ENCODE measurements at regions not wholly inside any gene's neighbourhood (a gene's known extent, or its start where the extent isn't known, plus 50 kb on each side); places are given as distances from the start of the nearest gene placed in this dataset.

DNA sequence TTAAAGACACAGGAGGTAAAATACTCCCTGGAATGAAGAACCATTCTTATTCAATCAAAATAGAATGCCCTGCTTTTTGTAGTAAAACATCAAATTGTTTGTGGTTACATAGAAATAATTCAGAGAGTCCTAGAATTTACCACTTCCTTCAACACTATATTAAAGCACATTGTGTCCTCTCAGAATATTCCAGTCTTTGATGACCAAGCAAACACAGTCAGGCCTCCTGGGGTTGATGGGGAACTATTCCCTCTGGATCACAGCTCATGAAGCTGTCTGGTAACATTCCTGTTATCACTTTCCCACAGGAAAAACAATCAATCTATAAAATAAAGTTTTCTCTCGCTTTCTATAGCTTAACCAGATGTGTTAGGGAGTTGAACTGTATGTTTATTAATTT is 389.3 kb downstream of the KCNA4 start:
- no peak overlapping the region for H3K4me2 ChIP-seq (ENCODE audit: low read depth, low read length, poor library complexity, severe bottlenecking)
- H3K9me3 ChIP-seq (ENCODE audit: insufficient read depth, low read depth, low read length): no peaks in the 10 kb centered on the region
- H3K9me2 ChIP-seq (replicated peaks; ENCODE audit: low read depth, low read length): no peaks in the 10 kb centered on the region
- H3K79me2 ChIP-seq (ENCODE audit: insufficient read depth, low read length): no peaks in the 10 kb centered on the region
- no peaks in the 10 kb centered on the region for H4K20me1 ChIP-seq (ENCODE audit: insufficient read depth, low read length, poor library complexity, severe bottlenecking)
- no peak overlapping the region for H3K9ac ChIP-seq (ENCODE audit: low read depth, low read length, poor library complexity, severe bottlenecking)
- no peaks in the 10 kb centered on the region for H3K27me3 ChIP-seq (ENCODE audit: insufficient read depth, low read length, poor library complexity, severe bottlenecking)
- no peak overlapping the region for H3K4me3 ChIP-seq (ENCODE audit: low read length, poor library complexity, severe bottlenecking)
- H2AFZ ChIP-seq (ENCODE audit: low read length): no peak overlapping the region
- H3K36me3 ChIP-seq (ENCODE audit: insufficient read depth, low read length): no peaks in the 10 kb centered on the region
- no peaks in the 10 kb centered on the region for H3K4me1 ChIP-seq (ENCODE audit: insufficient read depth, low read length, poor library complexity, severe bottlenecking)
- TF ChIP-seq, protein P1, sequence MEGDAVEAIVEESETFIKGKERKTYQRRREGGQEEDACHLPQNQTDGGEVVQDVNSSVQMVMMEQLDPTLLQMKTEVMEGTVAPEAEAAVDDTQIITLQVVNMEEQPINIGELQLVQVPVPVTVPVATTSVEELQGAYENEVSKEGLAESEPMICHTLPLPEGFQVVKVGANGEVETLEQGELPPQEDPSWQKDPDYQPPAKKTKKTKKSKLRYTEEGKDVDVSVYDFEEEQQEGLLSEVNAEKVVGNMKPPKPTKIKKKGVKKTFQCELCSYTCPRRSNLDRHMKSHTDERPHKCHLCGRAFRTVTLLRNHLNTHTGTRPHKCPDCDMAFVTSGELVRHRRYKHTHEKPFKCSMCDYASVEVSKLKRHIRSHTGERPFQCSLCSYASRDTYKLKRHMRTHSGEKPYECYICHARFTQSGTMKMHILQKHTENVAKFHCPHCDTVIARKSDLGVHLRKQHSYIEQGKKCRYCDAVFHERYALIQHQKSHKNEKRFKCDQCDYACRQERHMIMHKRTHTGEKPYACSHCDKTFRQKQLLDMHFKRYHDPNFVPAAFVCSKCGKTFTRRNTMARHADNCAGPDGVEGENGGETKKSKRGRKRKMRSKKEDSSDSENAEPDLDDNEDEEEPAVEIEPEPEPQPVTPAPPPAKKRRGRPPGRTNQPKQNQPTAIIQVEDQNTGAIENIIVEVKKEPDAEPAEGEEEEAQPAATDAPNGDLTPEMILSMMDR (conservative IDR thresholded peaks at IDR 0.05; ENCODE audit: low read length): no peak
- no peak for TF ChIP-seq EZH2phosphoT487 (IDR thresholded peaks at IDR 0.05; ENCODE audit: borderline replicate concordance)
- no peaks in the 10 kb centered on the region for H3F3A ChIP-seq (ENCODE audit: low read depth)

DNA sequence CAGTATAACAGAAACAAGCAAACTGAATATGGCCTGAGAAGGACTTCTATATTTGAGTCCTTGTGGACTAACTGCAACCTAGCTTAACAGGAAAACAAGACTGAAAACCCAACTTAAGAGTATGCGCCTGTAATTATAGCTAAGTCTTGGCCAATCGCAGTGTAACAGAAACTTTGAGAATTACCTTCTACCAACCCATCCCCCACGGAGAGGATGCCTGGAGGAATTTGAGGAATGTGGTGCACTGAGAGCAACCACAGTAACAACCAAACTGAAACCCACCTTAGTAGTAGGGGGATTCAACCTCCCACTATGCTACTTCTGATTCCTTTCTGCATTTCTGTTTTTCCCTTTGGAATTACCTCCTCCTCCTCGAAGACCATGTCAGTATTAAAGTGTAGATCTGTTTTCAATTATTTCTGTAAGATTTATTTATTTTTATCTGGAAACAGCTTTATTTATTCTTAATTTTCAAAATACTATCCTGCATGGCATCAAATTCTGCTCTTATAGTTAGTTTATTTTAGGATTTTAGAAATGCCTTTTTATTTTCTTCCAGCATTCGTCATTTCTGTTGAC is 393.6 kb downstream of the KCNA4 start:
- H3F3A ChIP-seq (ENCODE audit: low read depth): no peaks in the 10 kb centered on the region
- TF ChIP-seq, protein P1 (conservative IDR thresholded peaks at IDR 0.05; ENCODE audit: low read length): no peak
- TF ChIP-seq EZH2phosphoT487 (IDR thresholded peaks at IDR 0.05; ENCODE audit: borderline replicate concordance): no peak
- H3K9ac ChIP-seq (ENCODE audit: low read depth, low read length, poor library complexity, severe bottlenecking): no peak overlapping the region

GRCh38 chr11:29616611-29617010 is 400.2 kb downstream of the KCNA4 start:
- Histone ChIP-seq H3K9me3 (ENCODE audit: insufficient read depth, low read depth, low read length) (no peaks in the 10 kb centered on the region), H3K4me3 (ENCODE audit: low read length, poor library complexity, severe bottlenecking) (no peak overlapping the region), H3F3A (ENCODE audit: low read depth) (no peaks in the 10 kb centered on the region), H2AFZ (ENCODE audit: low read length) (no peak overlapping the region), H3K36me3 (ENCODE audit: insufficient read depth, low read length) (no peaks in the 10 kb centered on the region), H4K20me1 (ENCODE audit: insufficient read depth, low read length, poor library complexity, severe bottlenecking) (no peaks in the 10 kb centered on the region), H3K4me2 (ENCODE audit: low read depth, low read length, poor library complexity, severe bottlenecking) (no peak overlapping the region), H3K79me2 (ENCODE audit: insufficient read depth, low read length) (no peaks in the 10 kb centered on the region), H3K9ac (ENCODE audit: low read depth, low read length, poor library complexity, severe bottlenecking) (no peak overlapping the region), H3K27me3 (ENCODE audit: insufficient read depth, low read length, poor library complexity, severe bottlenecking) (no peaks in the 10 kb centered on the region), H3K9me2 (replicated peaks; ENCODE audit: low read depth, low read length) (no peaks in the 10 kb centered on the region), H3K4me1 (ENCODE audit: insufficient read depth, low read length, poor library complexity, severe bottlenecking) (no peaks in the 10 kb centered on the region)
- TF ChIP-seq, protein P1 (conservative IDR thresholded peaks at IDR 0.05; ENCODE audit: low read length): no peak
- no peak for TF ChIP-seq EZH2phosphoT487 (IDR thresholded peaks at IDR 0.05; ENCODE audit: borderline replicate concordance)

More for the DNA sequence above, 393.6 kb downstream of the KCNA4 start:
- no peaks in the 10 kb centered on the region for H3K79me2 ChIP-seq (ENCODE audit: insufficient read depth, low read length)
- no peaks in the 10 kb centered on the region for H3K9me3 ChIP-seq (ENCODE audit: insufficient read depth, low read depth, low read length)
- H3K4me3 ChIP-seq (ENCODE audit: low read length, poor library complexity, severe bottlenecking): no peak overlapping the region
- no peaks in the 10 kb centered on the region for H3K36me3 ChIP-seq (ENCODE audit: insufficient read depth, low read length)
- no peak overlapping the region for H2AFZ ChIP-seq (ENCODE audit: low read length)
- H3K9me2 ChIP-seq (replicated peaks; ENCODE audit: low read depth, low read length): no peaks in the 10 kb centered on the region
- no peaks in the 10 kb centered on the region for H3K4me1 ChIP-seq (ENCODE audit: insufficient read depth, low read length, poor library complexity, severe bottlenecking)
- H3K27me3 ChIP-seq (ENCODE audit: insufficient read depth, low read length, poor library complexity, severe bottlenecking): no peaks in the 10 kb centered on the region
- H3K4me2 ChIP-seq (ENCODE audit: low read depth, low read length, poor library complexity, severe bottlenecking): no peak overlapping the region
- no peaks in the 10 kb centered on the region for H4K20me1 ChIP-seq (ENCODE audit: insufficient read depth, low read length, poor library complexity, severe bottlenecking)

All from Loucy (cell line).